ENCODE measurements at regions not wholly inside any gene's neighbourhood (a gene's known extent, or its start where the extent isn't known, plus 50 kb on each side); places are given as distances from the start of the nearest gene placed in this dataset.

GRCh38 chr2:147224070-147224469 lies 620.8 kb upstream of the ACVR2A start:
- 80 to 95% (median 89%) methylated on average over 2 of the region's 2 CpGs for WGBS, 4 donors
- no peak overlapping the region for H3K4me3 ChIP-seq
- no peaks in the 10 kb centered on the region for H3K9me3 ChIP-seq (replicated peaks in 1 of 3)
- no peak overlapping the region for H3K27ac ChIP-seq
- no peaks in the 10 kb centered on the region for H3K27me3 ChIP-seq
- DNase-seq = no peak
- H3K4me1 ChIP-seq (replicated peaks in 1 of 2) = no peaks in the 10 kb centered on the region
- intact Hi-C loops (cut with DNase I) = no loop called here
- H3K36me3 ChIP-seq (replicated peaks in 1 of 2) = no peaks in the 10 kb centered on the region
- TF ChIP-seq CTCF (IDR thresholded peaks at IDR 0.05) (no peak), POLR2A (IDR thresholded peaks at IDR 0.05) (no peak)

- no peak for DNase-seq
- Histone ChIP-seq H3K27ac (no peak overlapping the region), H3K9me3 (replicated peaks in 1 of 3) (no peaks in the 10 kb centered on the region), H3K4me3 (no peak overlapping the region), H3K27me3 (no peaks in the 10 kb centered on the region), H3K4me1 (replicated peaks in 1 of 2) (no peaks in the 10 kb centered on the region), H3K36me3 (replicated peaks in 1 of 2) (no peaks in the 10 kb centered on the region)
- TF ChIP-seq POLR2A (IDR thresholded peaks at IDR 0.05) (no peak), CTCF (IDR thresholded peaks at IDR 0.05) (no peak)
- intact Hi-C loops (cut with DNase I) = no loop called here
- 68 to 77% (median 73%) methylated on average over 2 of the region's 2 CpGs for WGBS, 4 donors
Observed at GRCh38 chr2:147223553-147224060, 621.2 kb upstream of the ACVR2A start.

- no peaks in the 10 kb centered on the region for H3K36me3 ChIP-seq (replicated peaks in 1 of 2)
- TF ChIP-seq POLR2A (IDR thresholded peaks at IDR 0.05) = no peak
- no peak for TF ChIP-seq CTCF (IDR thresholded peaks at IDR 0.05)
- H3K4me3 ChIP-seq = no peak overlapping the region
- DNase-seq = no peak
- no peaks in the 10 kb centered on the region for H3K9me3 ChIP-seq (replicated peaks in 1 of 3)
- H3K4me1 ChIP-seq (replicated peaks in 1 of 2) = no peaks in the 10 kb centered on the region
- intact Hi-C loops (cut with DNase I) = no loop called here
- H3K27me3 ChIP-seq = no peaks in the 10 kb centered on the region
- no peak overlapping the region for H3K27ac ChIP-seq
Observed at GRCh38 chr2:147223119-147223518, 621.7 kb upstream of the ACVR2A start.

GRCh38 chr2:147222506-147222905 lies 622.3 kb upstream of the ACVR2A start:
- TF ChIP-seq CTCF (IDR thresholded peaks at IDR 0.05) (no peak), POLR2A (IDR thresholded peaks at IDR 0.05) (no peak)
- Histone ChIP-seq H3K27me3 (no peaks in the 10 kb centered on the region), H3K36me3 (replicated peaks in 1 of 2) (no peaks in the 10 kb centered on the region), H3K4me1 (replicated peaks in 1 of 2) (no peaks in the 10 kb centered on the region), H3K4me3 (no peak overlapping the region), H3K9me3 (replicated peaks in 1 of 3) (no peaks in the 10 kb centered on the region), H3K27ac (no peak overlapping the region)
- intact Hi-C loops (cut with DNase I) = no loop called here
- DNase-seq = no peak
